Right atrium auricular region (tissue), 2 donors: ENCODE measurements at regions not wholly inside any gene's neighbourhood (a gene's known extent, or its start where the extent isn't known, plus 50 kb on each side); places are given as distances from the start of the nearest gene placed in this dataset.

Experiments used
- DNase-seq: peaks from one replicate; pipeline ENCODE4 v3.0.0-alpha.2; 2019; ENCODE audit warnings: low spot score
- H3K27ac ChIP-seq, 2 donors: fragments of 200-600 bp; sonication (generic); 1 replicate in 1 of 2; 2 replicates in 1 of 2; pipeline ENCODE4 v1.5.1; 2016 to 2019
- H3K27me3 ChIP-seq, 2 donors: fragments of 200-600 bp; sonication (generic); one replicate each; pipeline versions ENCODE4 v1.5.1 to v1.6.0; 2017 to 2019
- H3K36me3 ChIP-seq: fragments of 200-600 bp; sonication (generic); one replicate; pipeline ENCODE4 v1.5.1; 2016
- H3K4me1 ChIP-seq, 2 donors: fragments of 200-600 bp; sonication (generic); one replicate each; pipeline versions ENCODE4 v1.5.1 to v1.6.0; 2017 to 2019
- H3K4me3 ChIP-seq, 2 donors: fragments of 200-600 bp; sonication (generic); 1 replicate in 1 of 2; 2 replicates in 1 of 2; pipeline ENCODE4 v1.5.1; 2017 to 2019; ENCODE audit warnings: mild to moderate bottlenecking in 1 of 2, moderate library complexity in 1 of 2
- H3K9me3 ChIP-seq, 2 donors: fragments of 200-600 bp; sonication (generic); one replicate each; pipeline ENCODE4 v1.5.1; 2019
- CTCF ChIP-seq, 2 donors: fragments of 200-600 bp; sonication (generic); IDR thresholded peaks; one replicate each; pipeline ENCODE4 v1.5.1; 2019; ENCODE audit warnings: antibody characterized with exemption in 2 of 2

- H3K4me1 ChIP-seq: no peaks in the 10 kb centered on the region
- H3K36me3 ChIP-seq: no peaks in the 10 kb centered on the region
- H3K27ac ChIP-seq: no peak overlapping the region
- no peak overlapping the region for H3K4me3 ChIP-seq
- no peak for TF ChIP-seq CTCF (IDR thresholded peaks at IDR 0.05)
- no peaks in the 10 kb centered on the region for H3K27me3 ChIP-seq
- no peaks in the 10 kb centered on the region for H3K9me3 ChIP-seq
- DNase-seq: no peak
Measured at GRCh38 chr14:94702629-94703028, 67.3 kb downstream of the GSC start.

- H3K4me1 ChIP-seq: no peaks in the 10 kb centered on the region
- H3K27me3 ChIP-seq: no peaks in the 10 kb centered on the region
- H3K4me3 ChIP-seq: no peak overlapping the region
- no peak for DNase-seq
- TF ChIP-seq CTCF (IDR thresholded peaks at IDR 0.05): no peak
- no peaks in the 10 kb centered on the region for H3K36me3 ChIP-seq
- no peaks in the 10 kb centered on the region for H3K9me3 ChIP-seq
- no peak overlapping the region for H3K27ac ChIP-seq
Measured at GRCh38 chr14:94701861-94702370, 68.0 kb downstream of the GSC start.

- TF ChIP-seq CTCF (IDR thresholded peaks at IDR 0.05): no peak
- Histone ChIP-seq H3K36me3 (no peaks in the 10 kb centered on the region), H3K27ac (no peak overlapping the region), H3K27me3 (no peaks in the 10 kb centered on the region), H3K4me3 (no peak overlapping the region), H3K4me1 (no peaks in the 10 kb centered on the region), H3K9me3 (no peaks in the 10 kb centered on the region)
- no peak for DNase-seq
Measured at GRCh38 chr14:94700336-94700735, 69.6 kb downstream of the GSC start.

- H3K4me1 ChIP-seq: no peaks in the 10 kb centered on the region
- no peak overlapping the region for H3K4me3 ChIP-seq
- H3K36me3 ChIP-seq: no peaks in the 10 kb centered on the region
- no peaks in the 10 kb centered on the region for H3K27me3 ChIP-seq
- no peak for TF ChIP-seq CTCF (IDR thresholded peaks at IDR 0.05)
- DNase-seq: no peak
- H3K27ac ChIP-seq: no peak overlapping the region
- H3K9me3 ChIP-seq: no peaks in the 10 kb centered on the region
Measured at GRCh38 chr14:94699831-94700230, 70.1 kb downstream of the GSC start.

- Histone ChIP-seq H3K9me3 (no peaks in the 10 kb centered on the region), H3K4me1 (no peaks in the 10 kb centered on the region), H3K27me3 (no peaks in the 10 kb centered on the region), H3K4me3 (no peak overlapping the region), H3K27ac (no peak overlapping the region), H3K36me3 (no peaks in the 10 kb centered on the region)
- no peak for DNase-seq
- TF ChIP-seq CTCF (IDR thresholded peaks at IDR 0.05): no peak
Measured at GRCh38 chr14:94697773-94698556, 71.9 kb downstream of the GSC start.

GRCh38 chr14:94696518-94696917 lies 73.4 kb downstream of the GSC start:
- Histone ChIP-seq H3K27me3 (no peaks in the 10 kb centered on the region), H3K4me1 (no peaks in the 10 kb centered on the region), H3K27ac (no peak overlapping the region), H3K9me3 (no peaks in the 10 kb centered on the region), H3K36me3 (no peaks in the 10 kb centered on the region), H3K4me3 (no peak overlapping the region)
- no peak for TF ChIP-seq CTCF (IDR thresholded peaks at IDR 0.05)
- no peak for DNase-seq
